GM18870 (cell line): ENCODE measurements at regions not wholly inside any gene's neighbourhood (a gene's known extent, or its start where the extent isn't known, plus 50 kb on each side); places are given as distances from the start of the nearest gene placed in this dataset.
"Not testable (repeated sequence)": the region's sequence is repeated elsewhere in the genome, so short reads cannot be mapped to it uniquely, and the experiment has no call there.

ENCODE experiments used
- ATAC-seq: cut with Tn5 transposase; IDR thresholded peaks from one replicate; pipeline ENCODE4 v1.9.1; 2021; ENCODE audit warnings: moderate library complexity; ENCODE audit not compliant: unreplicated experiment

DNA sequence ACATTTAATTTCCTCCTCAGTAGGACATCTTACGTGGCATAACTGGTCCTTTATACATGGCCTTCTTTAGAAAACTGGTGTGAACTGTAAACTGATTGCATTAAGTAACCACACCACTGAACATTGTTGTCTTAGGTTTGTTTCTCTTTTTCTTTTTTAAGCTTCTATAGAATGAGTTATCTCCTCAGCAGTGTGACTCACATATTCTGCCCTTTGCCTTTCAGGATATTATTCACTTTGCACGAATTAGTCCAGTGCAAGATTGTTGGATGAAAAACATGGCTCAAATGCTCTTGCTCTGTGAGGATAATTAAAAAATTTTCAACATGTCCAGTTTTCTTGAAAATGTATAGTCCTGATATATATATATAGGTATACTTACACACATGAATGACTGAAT is 147.6 kb downstream of the KBTBD8 start:
- ATAC-seq: no peak

DNA sequence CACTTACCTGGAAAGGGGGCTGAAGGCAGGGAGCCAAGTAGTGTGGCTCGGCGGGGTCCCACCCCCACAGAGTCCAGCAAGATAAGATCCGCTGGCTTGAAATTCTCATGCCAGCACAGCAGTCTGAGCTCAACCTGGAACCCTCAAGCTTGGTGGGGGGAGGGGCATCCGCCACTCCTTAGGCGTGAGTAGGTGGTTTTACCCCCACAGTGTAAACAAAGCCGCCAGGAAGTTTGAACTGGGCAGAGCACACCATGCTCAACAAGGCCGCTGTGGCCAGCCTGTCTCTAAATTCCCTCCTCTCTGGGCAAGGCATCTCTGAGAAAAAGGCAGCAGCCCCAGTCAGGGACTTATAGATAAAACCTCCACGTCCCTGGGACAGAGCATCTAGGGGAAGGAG is 156.3 kb downstream of the KBTBD8 start:
- ATAC-seq: no peak

DNA sequence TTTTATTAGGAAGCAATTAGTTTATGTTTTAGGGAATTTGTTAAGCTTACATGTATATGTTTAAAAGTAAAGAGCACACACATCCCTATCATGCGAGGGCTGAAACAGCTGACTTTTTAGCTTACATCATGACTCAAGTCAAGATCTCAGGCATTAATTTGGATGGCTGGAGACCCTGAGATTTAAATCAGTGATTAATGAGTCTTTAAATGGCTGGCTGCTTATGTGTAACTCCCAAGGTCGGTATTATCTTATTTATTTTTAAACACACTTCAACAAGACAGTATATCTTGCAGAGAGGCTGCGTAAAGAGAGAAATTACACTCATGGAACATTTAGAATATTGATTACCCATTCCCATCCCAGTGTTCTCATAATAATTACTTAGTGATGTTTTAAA is 169.4 kb downstream of the KBTBD8 start:
- no peak for ATAC-seq

DNA sequence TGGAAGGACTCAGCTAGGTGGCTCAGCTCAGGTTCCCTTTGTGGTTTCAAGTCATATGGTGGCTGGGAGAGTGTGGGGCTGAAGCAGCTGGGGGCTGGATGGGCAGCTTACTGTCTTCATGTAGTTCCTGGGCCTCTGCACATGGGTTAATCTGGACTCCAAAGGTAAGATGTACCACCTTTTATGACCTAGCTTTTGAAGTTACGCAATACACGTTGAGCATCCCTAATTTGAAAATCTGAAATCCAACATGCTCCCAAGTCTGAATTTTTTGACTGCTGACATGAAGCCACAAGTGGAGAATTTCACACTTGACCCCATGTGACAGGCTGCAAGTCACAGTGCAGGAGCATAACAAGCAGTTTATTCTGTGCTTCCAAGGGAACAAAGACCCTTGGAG is 173.7 kb downstream of the KBTBD8 start:
- no peak for ATAC-seq

DNA sequence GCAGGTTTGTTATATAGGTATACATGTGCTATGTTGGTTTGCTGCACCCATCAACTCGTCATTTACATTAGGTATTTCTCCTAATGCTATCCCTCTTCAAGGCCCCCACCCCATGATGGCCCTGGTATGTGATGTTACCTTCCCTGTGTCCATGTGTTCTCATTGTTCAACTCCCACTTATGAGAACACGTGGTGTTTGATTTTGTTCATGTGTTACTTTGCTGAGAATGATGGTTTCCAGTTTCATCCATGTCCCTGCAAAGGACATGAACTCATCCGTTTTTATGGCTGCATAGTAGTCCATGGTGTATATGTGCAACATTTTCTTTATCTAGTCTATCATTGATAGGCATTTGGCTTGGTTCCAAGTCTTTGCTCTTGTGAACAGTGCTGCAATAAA is 175.0 kb downstream of the KBTBD8 start:
- not testable (repeated sequence) for ATAC-seq

DNA sequence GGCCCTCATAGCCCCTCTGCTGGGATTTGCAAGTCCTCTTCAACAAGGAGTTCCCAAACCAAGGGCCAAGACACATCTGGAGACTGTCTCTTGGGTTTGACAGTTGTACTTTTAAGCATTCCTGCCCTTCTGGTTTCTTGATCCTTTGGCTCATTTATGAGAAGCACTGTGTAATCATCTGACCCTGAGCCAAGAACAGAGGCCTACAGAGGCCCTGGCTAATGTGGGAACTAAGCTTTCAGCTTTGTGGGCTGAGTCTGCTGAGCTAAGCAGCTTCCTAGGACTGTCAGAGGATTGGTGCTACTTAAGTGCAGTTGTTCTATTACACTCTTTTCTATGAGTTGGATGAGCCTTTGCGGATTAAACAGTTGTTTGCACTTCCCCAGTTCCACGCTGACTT is 178.3 kb downstream of the KBTBD8 start:
- no peak for ATAC-seq

DNA sequence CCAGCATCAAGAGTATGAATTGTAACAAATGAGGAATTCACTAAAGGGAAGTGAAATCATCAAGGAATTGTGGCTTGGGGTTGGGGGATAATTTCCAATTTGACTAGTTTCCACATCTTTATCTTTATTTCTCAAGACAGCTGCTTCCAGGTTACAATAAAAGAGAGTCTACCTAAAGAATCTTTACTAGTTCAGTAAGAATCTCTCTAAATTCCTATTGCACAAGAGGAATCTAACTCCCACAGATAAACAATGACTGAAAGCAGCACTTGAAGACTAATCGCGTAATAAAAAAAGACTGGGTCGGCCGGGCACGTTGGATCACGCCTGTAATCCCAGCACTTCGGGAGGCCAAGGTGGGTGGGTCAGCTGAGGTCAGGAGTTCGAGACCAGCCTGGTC is 194.4 kb downstream of the KBTBD8 start:
- no peak for ATAC-seq

DNA sequence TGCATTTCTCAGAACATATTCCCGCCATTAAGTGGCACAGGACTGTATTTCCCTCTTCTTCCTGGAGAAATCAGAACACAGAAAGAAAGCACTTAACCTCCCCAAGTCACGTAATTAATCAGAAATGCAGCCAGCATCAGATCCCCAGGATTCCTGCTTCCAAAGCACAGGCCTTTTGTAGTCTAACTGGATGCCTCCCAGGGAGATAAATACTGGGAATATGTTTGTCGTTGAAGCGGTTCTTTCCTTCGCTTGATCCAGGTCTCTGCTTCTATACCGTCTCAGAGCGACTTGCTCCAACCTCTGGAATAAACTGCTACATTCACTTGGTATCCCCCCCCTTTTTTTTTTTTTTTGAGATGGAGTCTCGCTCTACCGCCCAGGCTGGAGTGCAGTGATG is 198.6 kb downstream of the KBTBD8 start:
- no peak for ATAC-seq

DNA sequence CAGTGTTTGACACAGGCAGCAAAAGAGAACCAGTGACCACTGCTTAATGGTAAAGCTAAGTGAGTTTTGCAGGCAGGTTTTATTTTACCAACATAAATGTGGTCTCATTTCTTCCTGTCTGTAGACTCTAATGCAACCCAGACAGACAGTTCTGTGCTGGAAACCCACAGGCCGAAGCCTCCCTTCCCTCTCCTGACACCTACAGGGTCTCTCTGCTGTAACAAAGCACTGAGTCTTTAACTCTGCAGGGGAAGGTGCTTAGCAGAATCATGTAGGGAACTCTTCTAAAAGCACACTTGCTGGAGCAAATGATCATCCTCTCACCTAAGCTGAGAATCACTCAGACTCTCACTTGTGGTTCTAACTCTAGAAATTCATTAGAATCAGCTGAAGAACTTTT is 200.3 kb downstream of the KBTBD8 start:
- ATAC-seq: no peak

DNA sequence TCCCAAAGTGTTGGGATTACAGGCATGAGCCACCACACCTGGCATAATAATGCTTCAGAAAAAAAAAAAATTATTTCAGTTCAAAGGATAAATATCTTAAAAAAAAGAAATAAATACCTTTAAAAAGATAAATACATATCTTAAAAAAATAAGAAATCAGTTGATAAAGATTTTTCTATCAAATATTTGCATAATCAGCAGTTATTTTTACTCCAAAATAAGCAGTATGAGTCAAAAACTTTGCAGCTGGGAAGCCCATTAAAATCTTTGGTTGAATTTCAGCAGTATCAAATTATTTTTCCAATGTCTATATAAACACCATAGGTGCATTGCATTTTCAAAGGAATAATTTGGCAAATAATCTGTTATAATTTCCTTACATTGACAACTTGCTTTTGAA is 202.5 kb downstream of the KBTBD8 start:
- ATAC-seq: no peak

DNA sequence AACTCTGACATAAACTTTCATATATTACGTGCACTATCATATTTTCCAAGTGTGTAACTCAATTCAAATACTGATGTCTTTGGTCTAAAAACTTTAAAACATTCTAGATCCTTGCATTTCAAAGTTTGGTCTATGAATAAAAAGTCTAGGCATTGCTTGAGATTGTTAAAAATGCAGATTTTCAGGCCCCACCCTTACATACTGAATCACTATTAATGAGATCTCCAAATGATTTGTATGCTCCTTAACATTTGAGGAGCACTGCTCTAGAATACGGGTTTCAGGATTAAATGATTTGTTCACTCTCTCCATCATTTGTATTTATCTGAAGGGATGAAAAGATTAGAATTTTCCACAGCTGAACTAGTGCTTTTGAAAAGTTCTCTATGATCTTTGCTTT is 202.9 kb downstream of the KBTBD8 start:
- no peak for ATAC-seq

DNA sequence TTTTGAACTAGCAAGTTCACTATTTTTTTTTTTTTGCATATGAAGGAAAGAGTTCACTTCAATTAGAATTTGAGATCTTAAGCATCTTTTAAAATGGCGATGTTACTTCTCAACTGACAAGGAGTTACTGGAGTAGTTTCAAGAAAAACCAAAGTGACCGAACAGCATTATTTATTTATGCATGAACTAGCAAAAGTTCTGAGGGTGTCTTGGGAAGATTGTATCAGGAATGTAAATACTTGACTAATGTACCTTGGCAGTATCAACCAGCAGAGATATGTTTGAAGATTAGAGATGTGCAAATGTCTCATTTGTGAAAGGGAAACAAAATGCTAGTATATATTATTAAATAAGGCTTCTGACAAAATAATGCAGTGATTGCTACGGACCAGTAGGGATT is 203.9 kb downstream of the KBTBD8 start:
- ATAC-seq: no peak

DNA sequence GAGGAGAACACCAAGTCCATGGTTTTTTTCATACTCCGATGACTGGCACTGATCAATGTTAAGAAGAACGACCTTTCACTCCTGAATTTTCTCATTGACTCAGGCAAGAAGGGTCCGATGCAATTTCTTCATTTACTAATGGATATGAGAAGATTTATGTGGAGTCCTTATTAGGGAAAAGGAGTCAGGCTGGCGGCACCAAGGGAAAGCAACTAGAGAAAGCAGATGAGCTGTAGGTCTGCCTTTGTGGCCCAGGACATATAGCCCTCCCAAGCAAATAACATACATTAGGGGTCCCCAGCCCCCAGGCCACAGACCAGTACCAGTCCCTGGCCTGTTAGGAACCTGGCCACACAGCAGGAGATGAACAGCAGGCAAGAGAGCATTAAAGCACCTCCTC is 206.8 kb downstream of the KBTBD8 start:
- ATAC-seq: no peak

DNA sequence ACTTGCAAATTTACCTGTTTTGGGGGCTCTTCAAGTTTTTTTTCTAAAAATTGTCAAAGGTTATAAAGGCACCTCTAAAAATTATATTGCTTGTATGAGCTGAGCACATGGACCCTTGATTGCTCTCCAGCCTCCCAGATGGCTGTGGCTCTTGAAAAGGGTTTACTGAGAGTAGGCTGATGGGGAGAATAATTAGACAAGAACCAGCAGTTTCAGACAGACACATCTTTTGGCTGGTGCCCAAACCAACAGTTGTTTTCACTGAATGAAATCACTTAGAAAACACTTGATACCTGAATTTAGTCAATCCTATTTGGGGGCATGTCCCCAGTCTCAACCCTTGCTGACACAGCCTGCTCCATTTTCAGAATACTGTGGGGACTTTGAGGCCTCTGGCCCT is 217.6 kb downstream of the KBTBD8 start:
- ATAC-seq: no peak

DNA sequence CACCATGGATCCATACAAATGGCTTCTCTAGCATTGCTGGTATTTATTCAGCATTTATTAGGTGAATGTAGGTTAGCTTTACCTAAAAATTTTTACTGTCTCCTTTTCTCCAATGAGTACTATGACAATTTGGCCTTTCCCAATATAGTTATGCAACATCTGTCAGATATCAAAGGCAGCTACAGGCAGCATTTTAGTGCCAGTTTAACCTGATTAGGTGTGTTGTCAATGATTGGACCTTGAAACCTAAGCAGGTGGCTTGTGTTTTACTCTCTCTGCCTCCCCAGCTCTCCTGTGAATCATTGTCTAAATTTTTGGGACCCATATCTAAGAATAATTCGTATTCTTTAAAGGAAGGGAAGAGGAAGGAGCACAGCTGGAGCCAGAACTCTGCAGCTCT is 228.9 kb downstream of the KBTBD8 start:
- no peak for ATAC-seq

DNA sequence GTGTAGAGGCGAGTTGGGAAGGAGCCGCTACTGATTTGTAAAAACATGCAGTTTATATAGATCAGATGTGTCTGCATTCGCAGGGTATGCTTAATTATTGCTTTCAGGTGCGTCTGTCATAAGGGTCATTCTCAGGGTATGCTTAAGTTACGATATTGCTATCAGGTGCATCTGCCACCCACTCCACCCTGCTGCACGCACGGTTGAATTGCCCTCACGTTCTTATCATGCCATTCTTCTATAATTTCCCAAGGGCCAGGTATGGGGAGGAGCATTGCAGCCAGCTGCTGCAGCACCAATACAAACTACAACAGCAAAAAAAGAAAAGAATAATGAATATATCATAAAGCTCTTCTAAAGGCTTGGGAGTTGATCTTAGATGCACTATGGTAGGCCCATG is 230.0 kb downstream of the KBTBD8 start:
- no peak for ATAC-seq

DNA sequence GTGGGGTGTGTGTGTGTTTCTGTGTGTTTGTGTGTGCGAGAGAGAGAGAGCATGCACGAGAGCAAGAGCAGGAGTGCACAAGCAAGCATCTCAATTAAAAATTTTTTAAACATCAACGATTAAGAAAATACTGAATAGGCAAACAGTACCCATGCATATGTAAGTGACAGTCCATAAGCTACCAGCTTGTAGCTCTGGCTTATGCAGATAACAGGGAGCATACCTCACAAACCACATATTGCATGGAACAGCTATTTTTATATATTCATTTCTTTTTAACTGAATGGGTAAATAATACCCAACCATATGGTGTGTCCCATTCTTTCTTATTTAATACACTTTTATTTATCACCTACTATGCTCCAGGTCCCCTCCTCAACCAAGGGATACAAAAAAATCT is 234.5 kb downstream of the KBTBD8 start:
- no peak for ATAC-seq

DNA sequence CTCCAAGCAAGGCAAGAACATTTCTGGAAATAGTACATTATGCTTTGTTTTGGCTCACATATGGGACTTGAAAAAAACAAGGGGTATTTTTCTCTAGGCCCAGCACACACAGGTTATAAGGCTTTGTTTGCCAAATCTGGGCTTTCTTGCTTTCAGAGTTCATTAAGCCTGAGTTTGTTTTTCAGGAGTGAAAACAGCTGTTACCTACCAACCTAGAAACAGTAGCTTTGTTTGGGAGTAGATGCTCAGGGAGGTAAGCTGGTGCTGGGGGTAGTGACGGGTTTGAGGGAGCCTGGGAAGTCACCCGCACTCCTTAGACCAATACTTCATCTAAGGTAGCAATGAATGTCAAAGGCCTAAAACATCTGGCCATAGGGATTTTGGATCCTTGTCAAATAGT is 241.2 kb downstream of the KBTBD8 start:
- no peak for ATAC-seq

DNA sequence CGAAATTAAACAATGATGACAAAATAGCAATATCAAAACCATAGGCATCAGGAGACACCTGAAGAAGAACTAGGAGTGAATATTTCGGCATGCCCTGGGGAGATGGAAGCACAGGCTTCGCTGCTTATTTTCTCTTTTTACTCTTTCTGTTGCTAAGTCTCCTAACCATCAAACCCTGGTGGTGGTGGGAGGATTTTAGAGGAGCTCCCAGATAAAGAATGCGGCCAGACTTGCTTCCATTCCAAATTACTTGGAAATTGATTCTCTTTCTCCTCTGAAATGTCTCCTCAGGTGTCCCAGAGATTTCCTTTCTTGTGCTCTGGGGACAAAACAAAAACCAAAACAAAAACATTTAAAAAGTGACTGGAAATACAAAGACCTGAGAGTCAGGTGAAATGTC is 243.0 kb downstream of the KBTBD8 start:
- ATAC-seq: no peak

DNA sequence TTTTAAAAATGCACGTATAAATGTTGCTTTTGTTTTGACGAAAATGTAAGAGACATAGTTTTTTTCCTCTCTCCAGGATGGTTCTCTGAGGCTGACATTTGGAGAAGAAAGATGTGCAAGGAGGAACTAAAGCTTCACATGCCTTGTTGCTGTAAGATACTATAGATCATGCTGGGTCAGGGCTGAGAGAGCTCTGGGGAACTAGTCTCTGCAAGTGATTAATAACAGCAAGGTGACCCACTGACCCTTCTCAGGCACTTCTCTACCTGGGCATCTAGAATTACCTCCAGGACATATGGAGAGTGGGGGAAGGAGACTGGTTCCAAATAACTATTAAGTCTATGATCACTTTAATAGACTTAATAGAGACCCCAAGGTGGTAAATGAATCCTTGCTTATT is 246.0 kb downstream of the KBTBD8 start:
- ATAC-seq: no peak

DNA sequence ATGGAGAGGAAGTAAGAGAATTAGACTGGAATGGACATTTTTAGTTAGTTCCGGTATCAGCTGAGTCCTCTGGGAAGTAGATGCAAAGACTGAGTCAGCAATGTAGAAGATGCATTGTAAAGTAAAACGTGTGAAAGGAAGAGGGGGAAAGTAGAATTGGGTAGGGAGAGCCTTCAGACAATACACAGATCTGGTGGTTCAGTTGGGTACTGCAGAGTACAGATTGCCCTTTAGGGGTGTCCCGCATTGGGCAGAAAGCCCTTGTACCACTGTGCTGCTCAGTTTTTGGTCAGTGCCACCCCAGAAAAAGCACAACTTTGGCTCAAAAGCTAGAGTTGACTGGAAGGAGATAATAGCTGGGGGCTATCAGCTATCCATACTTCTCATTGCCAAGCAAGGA is 247.4 kb downstream of the KBTBD8 start:
- no peak for ATAC-seq

DNA sequence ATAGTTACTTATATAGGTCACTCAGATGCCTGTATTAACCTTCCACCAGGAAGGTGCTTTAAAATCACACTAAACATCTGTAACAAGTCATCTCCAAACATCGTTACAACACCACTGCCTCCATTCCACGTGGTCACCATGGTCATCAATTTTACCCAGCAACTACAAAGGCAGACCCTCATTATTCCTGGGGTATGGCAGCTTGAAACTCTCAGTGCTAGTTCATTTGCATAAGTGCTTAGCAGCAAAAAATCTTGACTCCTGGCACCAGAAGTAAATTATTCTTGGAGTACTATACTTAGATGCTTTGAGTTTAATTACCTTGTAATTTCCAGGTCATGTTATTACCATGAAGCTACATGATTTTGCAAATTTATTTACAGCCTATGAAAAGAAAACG is 250.6 kb downstream of the KBTBD8 start:
- no peak for ATAC-seq

DNA sequence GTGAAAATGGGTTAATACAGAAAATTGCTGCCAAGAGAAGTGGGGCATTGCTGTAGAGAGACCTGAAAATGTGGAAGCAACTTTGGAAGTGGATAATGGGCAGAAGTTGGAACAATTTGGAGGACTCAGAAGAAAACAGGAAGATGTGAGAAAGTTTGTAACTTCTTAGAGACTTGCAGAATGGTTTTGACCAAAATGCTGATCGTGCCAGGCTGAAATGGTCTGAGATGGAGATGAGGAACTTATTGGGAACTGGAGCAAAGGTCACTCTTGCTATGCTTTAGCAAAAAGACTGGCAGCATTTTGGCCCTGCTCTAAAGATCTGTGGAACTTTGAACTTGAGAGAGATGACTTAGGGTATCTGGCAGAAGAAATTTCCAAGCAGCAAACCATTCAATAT is 254.8 kb downstream of the KBTBD8 start:
- ATAC-seq: not testable (repeated sequence)

DNA sequence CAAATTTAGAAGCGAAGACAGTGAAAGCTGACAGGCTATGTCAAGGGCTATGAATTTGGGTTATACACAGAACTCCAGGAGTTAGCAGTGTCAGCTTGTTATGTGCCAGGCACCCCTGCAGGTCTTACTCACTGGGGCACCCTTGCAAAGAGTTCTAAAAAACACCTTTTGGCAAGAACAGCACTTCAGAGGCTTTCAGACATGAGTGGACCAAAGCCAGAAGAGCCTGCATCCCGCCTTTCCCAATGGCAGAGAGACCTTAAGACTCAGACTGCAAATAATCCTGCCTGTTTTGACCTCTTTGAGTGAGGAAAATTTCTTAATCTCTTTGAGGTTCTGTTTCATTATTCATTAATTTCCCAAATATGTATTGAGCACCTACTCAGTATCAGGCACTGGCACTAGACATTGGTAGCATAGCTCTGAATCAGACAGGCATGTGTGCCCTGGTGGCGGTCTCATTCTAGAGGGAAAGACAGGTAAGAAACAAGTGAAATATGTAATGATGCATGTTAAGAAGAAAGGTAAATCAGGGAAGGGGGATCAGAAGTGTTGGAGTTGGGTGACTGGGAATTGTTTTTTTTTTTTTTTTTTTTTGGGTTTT is 280.0 kb downstream of the KBTBD8 start:
- no peak for ATAC-seq
